Breast epithelium (tissue), 4 donors: ENCODE measurements at regions not wholly inside any gene's neighbourhood (a gene's known extent, or its start where the extent isn't known, plus 50 kb on each side); places are given as distances from the start of the nearest gene placed in this dataset.

Experiments
- DNase-seq, 2 donors: peaks; one replicate each; pipeline ENCODE4 v3.0.0-alpha.2; 2019; ENCODE audit warnings: low spot score in 2 of 2
- H3K27ac ChIP-seq, 2 donors: fragments of 200-600 bp; sonication (generic) in 1 of 2; one replicate each; pipeline ENCODE4 v1.5.1; 2016 to 2019; ENCODE audit warnings: mild to moderate bottlenecking in 1 of 2
- H3K27me3 ChIP-seq, 2 donors: fragments of 200-600 bp; sonication (generic) in 1 of 2; one replicate each; pipeline versions ENCODE4 v1.5.1 to v1.6.0; 2017 to 2019; ENCODE audit warnings: control low read depth in 1 of 2, mild to moderate bottlenecking in 1 of 2
- H3K36me3 ChIP-seq: fragments of 200-600 bp; one replicate; pipeline ENCODE4 v1.5.1; 2019
- H3K4me1 ChIP-seq, 2 donors: fragments of 200-600 bp; sonication (generic); one replicate each; pipeline ENCODE4 v1.5.1; 2016 to 2019; ENCODE audit warnings: control low read depth in 1 of 2
- H3K4me3 ChIP-seq, 3 donors: fragments of 200-600 bp; sonication (generic); 1 replicate in 2 of 3; 2 replicates in 1 of 3; pipeline ENCODE4 v1.5.1; 2016 to 2019; ENCODE audit warnings: mild to moderate bottlenecking in 3 of 3, moderate library complexity in 2 of 3
- H3K9me3 ChIP-seq, 2 donors: fragments of 200-600 bp; sonication (generic) in 1 of 2; one replicate each; pipeline ENCODE4 v1.5.1; 2016 to 2019; ENCODE audit warnings: control low read depth in 1 of 2
- CTCF ChIP-seq, 3 donors: fragments of 450-650 bp; IDR thresholded peaks; one replicate each; pipeline ENCODE4 v1.5.1; 2016 to 2017; ENCODE audit warnings: antibody characterized with exemption in 3 of 3, mild to moderate bottlenecking in 3 of 3, moderate library complexity in 3 of 3
- POLR2A ChIP-seq: fragments of 450-650 bp; IDR thresholded peaks from one replicate; pipeline ENCODE4 v1.6.1; 2016; ENCODE audit warnings: antibody characterized with exemption, mild to moderate bottlenecking, moderate library complexity
- POLR2AphosphoS5 ChIP-seq, 3 donors: sonication (generic); formaldehyde crosslinking; IDR thresholded peaks; one replicate each; pipeline ENCODE4 v1.6.1; 2017; ENCODE audit warnings: antibody characterized with exemption in 3 of 3
- intact Hi-C: fragments of 100-400 bp; cut with DNase I; formaldehyde crosslinking; loops from one replicate; pipeline ENCODE4 v1.15.1; 2023; ENCODE audit warnings: low total_unique reads

GRCh38 chr22:46096706-46097230 lies 53.6 kb upstream of the PPARA start:
- Histone ChIP-seq H3K36me3 (no peaks in the 10 kb centered on the region), H3K27ac (peak overlapping the region; percentile 99 to 100), H3K27me3 (no peaks in the 10 kb centered on the region), H3K4me1 (peaks cover 37 to 63% of the 10 kb centered on the region in 2 donors), H3K4me3 (peak overlapping the region in 1 of 3 donors; percentile 1), H3K9me3 (no peaks in the 10 kb centered on the region)
- intact Hi-C loops, result no loop called here
- no peak for TF ChIP-seq POLR2A
- no peak for TF ChIP-seq CTCF (IDR thresholded peaks at IDR 0.05)
- no peak for TF ChIP-seq POLR2AphosphoS5 (IDR thresholded peaks at IDR 0.05)
- no peak for DNase-seq

- Histone ChIP-seq H3K4me3 (peak overlapping the region in 1 of 3 donors; percentile 1), H3K27me3 (no peaks in the 10 kb centered on the region), H3K9me3 (no peaks in the 10 kb centered on the region), H3K27ac (peak overlapping the region; percentile 99 to 100), H3K36me3 (no peaks in the 10 kb centered on the region), H3K4me1 (peaks cover 37 to 63% of the 10 kb centered on the region in 2 donors)
- DNase-seq, result no peak
- no peak for TF ChIP-seq POLR2A
- TF ChIP-seq CTCF (IDR thresholded peaks at IDR 0.05), result no peak
- TF ChIP-seq POLR2AphosphoS5 (IDR thresholded peaks at IDR 0.05), result no peak
- intact Hi-C loops, result no loop called here
Observed at GRCh38 chr22:46097268-46097900, 52.9 kb upstream of the PPARA start.

- Histone ChIP-seq H3K27ac (peak overlapping the region; percentile 99 to 100), H3K4me3 (peak overlapping the region in 1 of 3 donors; percentile 22), H3K4me1 (peaks cover 39 to 61% of the 10 kb centered on the region in 2 donors), H3K27me3 (no peaks in the 10 kb centered on the region), H3K36me3 (no peaks in the 10 kb centered on the region), H3K9me3 (no peaks in the 10 kb centered on the region)
- TF ChIP-seq POLR2A (no peak), POLR2AphosphoS5 (IDR thresholded peaks at IDR 0.05) (no peak), CTCF (IDR thresholded peaks at IDR 0.05) (no peak)
- intact Hi-C loops, result no loop called here
- no peak for DNase-seq
Observed at GRCh38 chr22:46098525-46099475, 51.5 kb upstream of the PPARA start.

GRCh38 chr22:46099740-46100139 lies 50.6 kb upstream of the PPARA start:
- H3K27ac ChIP-seq, result peak overlapping the region; percentile 99 to 100
- H3K27me3 ChIP-seq, result no peaks in the 10 kb centered on the region
- DNase-seq, result no peak
- H3K9me3 ChIP-seq, result no peaks in the 10 kb centered on the region
- intact Hi-C loops, result no loop called here
- H3K4me1 ChIP-seq, result peaks cover 39 to 61% of the 10 kb centered on the region in 2 donors
- TF ChIP-seq POLR2AphosphoS5 (IDR thresholded peaks at IDR 0.05) (no peak), CTCF (IDR thresholded peaks at IDR 0.05) (no peak), POLR2A (no peak)
- H3K36me3 ChIP-seq, result no peaks in the 10 kb centered on the region
- H3K4me3 ChIP-seq, result peak overlapping the region in 1 of 3 donors; percentile 22
